Right cardiac atrium (tissue), 5 donors: ENCODE measurements at regions not wholly inside any gene's neighbourhood (a gene's known extent, or its start where the extent isn't known, plus 50 kb on each side); places are given as distances from the start of the nearest gene placed in this dataset.

ENCODE experiments used
- ATAC-seq, 2 donors: fragments of 200-7000 bp; cut with Tn5 transposase; one replicate each; pipeline versions ENCODE4 v1.8.0 to v1.9.1; 2020; ENCODE audit warnings: moderate library complexity in 2 of 2, mild to moderate bottlenecking in 1 of 2
- DNase-seq, 3 donors: peaks; one replicate each; pipeline ENCODE4 v3.0.0-alpha.2; 2020
- H3K27ac ChIP-seq: one replicate; pipeline ENCODE4 v1.5.1; 2013; ENCODE audit warnings: mild to moderate bottlenecking, low read length, control low read depth, moderate library complexity
- H3K27me3 ChIP-seq: one replicate; pipeline ENCODE4 v1.6.1; 2013; ENCODE audit not compliant: control insufficient read depth, insufficient read depth
- H3K4me1 ChIP-seq: one replicate; pipeline ENCODE4 v1.6.1; 2013; ENCODE audit warnings: low read length; ENCODE audit not compliant: control insufficient read depth, insufficient read depth
- H3K4me3 ChIP-seq: one replicate; pipeline ENCODE4 v1.5.1; 2013; ENCODE audit warnings: low read length, control low read depth
- H3K9me3 ChIP-seq: one replicate; pipeline ENCODE4 v1.6.1; 2013; ENCODE audit warnings: low read length; ENCODE audit not compliant: control insufficient read depth
- WGBS: extraction: QIAGEN DNeasy Blood & Tissue Kit; methylation state at CpG from one replicate; pipeline ENCODE4 v1.1.7; 2013; 5-methylcytosine and 5-hydroxymethylcytosine counted together
- intact Hi-C, 4 donors: fragments of 100-400 bp; cut with DNase I; formaldehyde crosslinking; loops; one replicate each; pipeline versions ENCODE4 v1.11.0 to v1.14.0; 2022 to 2023
- donor health status: healthy with polysubstance abuse.
- donor health status: DM: no; HTN: yes; CAD: no.
- donor health status: DM: no; HTN: no; CAD: no.
- donor health status: DM: no; HTN: yes; CAD: no; lungs with severe emphysema.
- donor health status: DM: yes; HTN: yes; CAD: no.

GRCh38 chr10:2079603-2080078, 342.3 kb upstream of the ADARB2 start:
- 62% methylated on average over 4 of the region's 4 CpGs for WGBS
- DNase-seq (no peak), ATAC-seq (no peak)
- H3K4me3 ChIP-seq = no peak overlapping the region
- H3K9me3 ChIP-seq = no peaks in the 10 kb centered on the region
- no peaks in the 10 kb centered on the region for H3K27me3 ChIP-seq
- no peak overlapping the region for H3K27ac ChIP-seq
- no peaks in the 10 kb centered on the region for H3K4me1 ChIP-seq
- intact Hi-C loops = loop anchor here in 1 of 4 donors (5.0 kb wide), 1 partner anchor 942 kb away; no protein-coding TSS in a partner anchor

GRCh38 chr10:2077231-2077630, 339.9 kb upstream of the ADARB2 start:
- WGBS = 74% methylated on average over 5 of the region's 5 CpGs
- H3K4me1 ChIP-seq = no peaks in the 10 kb centered on the region
- DNase-seq = no peak
- H3K9me3 ChIP-seq = no peaks in the 10 kb centered on the region
- no peak for ATAC-seq
- intact Hi-C loops = loop anchor here in 1 of 4 donors (5.0 kb wide), 1 partner anchor 940 kb away; no protein-coding TSS in a partner anchor
- H3K27me3 ChIP-seq = no peaks in the 10 kb centered on the region
- H3K4me3 ChIP-seq = no peak overlapping the region
- no peak overlapping the region for H3K27ac ChIP-seq

GRCh38 chr10:2076528-2076927, 339.2 kb upstream of the ADARB2 start:
- H3K9me3 ChIP-seq = no peaks in the 10 kb centered on the region
- intact Hi-C loops = loop anchor here in 1 of 4 donors (5.0 kb wide), 1 partner anchor 939 kb away; no protein-coding TSS in a partner anchor
- ATAC-seq (no peak), DNase-seq (no peak)
- H3K27me3 ChIP-seq = no peaks in the 10 kb centered on the region
- WGBS = 84% methylated on average over 11 of the region's 11 CpGs
- H3K27ac ChIP-seq = no peak overlapping the region
- H3K4me3 ChIP-seq = no peak overlapping the region
- H3K4me1 ChIP-seq = no peaks in the 10 kb centered on the region

GRCh38 chr10:2067015-2067414, 329.7 kb upstream of the ADARB2 start:
- ATAC-seq (no peak), DNase-seq (no peak)
- intact Hi-C loops = no loop called here
- 59% methylated on average over 2 of the region's 2 CpGs for WGBS
- H3K4me3 ChIP-seq = no peak overlapping the region
- H3K9me3 ChIP-seq = no peaks in the 10 kb centered on the region
- no peak overlapping the region for H3K27ac ChIP-seq
- no peaks in the 10 kb centered on the region for H3K27me3 ChIP-seq
- H3K4me1 ChIP-seq = no peaks in the 10 kb centered on the region

GRCh38 chr10:2054728-2055127, 317.4 kb upstream of the ADARB2 start:
- intact Hi-C loops = no loop called here
- DNase-seq (no peak), ATAC-seq (no peak)
- H3K9me3 ChIP-seq = no peaks in the 10 kb centered on the region
- no peaks in the 10 kb centered on the region for H3K27me3 ChIP-seq
- H3K27ac ChIP-seq = no peak overlapping the region
- no peak overlapping the region for H3K4me3 ChIP-seq
- H3K4me1 ChIP-seq = no peaks in the 10 kb centered on the region
- WGBS = 57% methylated on average over 3 of the region's 3 CpGs

- DNase-seq (no peak), ATAC-seq (no peak)
- 82% methylated on average over 5 of the region's 5 CpGs for WGBS
- intact Hi-C loops = no loop called here
- no peaks in the 10 kb centered on the region for H3K9me3 ChIP-seq
- no peaks in the 10 kb centered on the region for H3K27me3 ChIP-seq
- no peak overlapping the region for H3K27ac ChIP-seq
- no peaks in the 10 kb centered on the region for H3K4me1 ChIP-seq
- no peak overlapping the region for H3K4me3 ChIP-seq
Observed at GRCh38 chr10:2053805-2054204, 316.5 kb upstream of the ADARB2 start.

GRCh38 chr10:2051108-2051507, 313.8 kb upstream of the ADARB2 start:
- no peak overlapping the region for H3K27ac ChIP-seq
- intact Hi-C loops = no loop called here
- ATAC-seq (no peak), DNase-seq (no peak)
- no peaks in the 10 kb centered on the region for H3K9me3 ChIP-seq
- H3K4me1 ChIP-seq = no peaks in the 10 kb centered on the region
- 79% methylated on average over 7 of the region's 7 CpGs for WGBS
- H3K4me3 ChIP-seq = no peak overlapping the region
- no peaks in the 10 kb centered on the region for H3K27me3 ChIP-seq

GRCh38 chr10:2049560-2049959, 312.2 kb upstream of the ADARB2 start:
- no peak for ATAC-seq
- H3K27ac ChIP-seq = no peak overlapping the region
- intact Hi-C loops = no loop called here
- DNase-seq = no peak
- H3K4me1 ChIP-seq = no peaks in the 10 kb centered on the region
- no peaks in the 10 kb centered on the region for H3K9me3 ChIP-seq
- H3K27me3 ChIP-seq = no peaks in the 10 kb centered on the region
- no peak overlapping the region for H3K4me3 ChIP-seq

- 49% methylated on average over 5 of the region's 5 CpGs for WGBS
- no peaks in the 10 kb centered on the region for H3K9me3 ChIP-seq
- no peak overlapping the region for H3K4me3 ChIP-seq
- no peaks in the 10 kb centered on the region for H3K27me3 ChIP-seq
- H3K27ac ChIP-seq = no peak overlapping the region
- no peaks in the 10 kb centered on the region for H3K4me1 ChIP-seq
- intact Hi-C loops = no loop called here
- no peak for DNase-seq
- no peak for ATAC-seq
Observed at GRCh38 chr10:2048337-2048973, 311.1 kb upstream of the ADARB2 start.

GRCh38 chr10:2047679-2048078, 310.4 kb upstream of the ADARB2 start:
- Histone ChIP-seq H3K27ac (no peak overlapping the region), H3K4me1 (no peaks in the 10 kb centered on the region), H3K9me3 (no peaks in the 10 kb centered on the region), H3K4me3 (no peak overlapping the region), H3K27me3 (no peaks in the 10 kb centered on the region)
- intact Hi-C loops = no loop called here
- DNase-seq = no peak
- WGBS = 71% methylated on average over 3 of the region's 3 CpGs
- no peak for ATAC-seq

GRCh38 chr10:2043379-2043778, 306.1 kb upstream of the ADARB2 start:
- intact Hi-C loops = no loop called here
- Histone ChIP-seq H3K4me3 (no peak overlapping the region), H3K4me1 (no peaks in the 10 kb centered on the region), H3K27me3 (no peaks in the 10 kb centered on the region), H3K27ac (no peak overlapping the region), H3K9me3 (no peaks in the 10 kb centered on the region)
- WGBS = 82% methylated on average over 8 of the region's 8 CpGs
- DNase-seq = no peak
- no peak for ATAC-seq

GRCh38 chr10:2038036-2038435, 300.7 kb upstream of the ADARB2 start:
- intact Hi-C loops = no loop called here
- ATAC-seq = no peak
- no peak for DNase-seq
- Histone ChIP-seq H3K27me3 (no peaks in the 10 kb centered on the region), H3K27ac (no peak overlapping the region), H3K4me1 (no peaks in the 10 kb centered on the region), H3K4me3 (no peak overlapping the region), H3K9me3 (no peaks in the 10 kb centered on the region)
- 80% methylated on average over 2 of the region's 2 CpGs for WGBS
